Cardiac muscle cell (in vitro differentiated cells and primary cell): ENCODE measurements at regions not wholly inside any gene's neighbourhood (a gene's known extent, or its start where the extent isn't known, plus 50 kb on each side); places are given as distances from the start of the nearest gene placed in this dataset.
"Not testable (repeated sequence)": the region's sequence is repeated elsewhere in the genome, so short reads cannot be mapped to it uniquely, and the experiment has no call there.

ENCODE experiments used
- DNase-seq, 2 donors: peaks; one replicate each; pipeline versions ENCODE4 v3.0.0 to v3.0.0-alpha.2; 2010 to 2017; ENCODE audit warnings: low read depth in 1 of 2, low spot score in 1 of 2
- H3K27ac ChIP-seq: fragments of 200-600 bp; sonication (generic); 2 replicates; pipeline ENCODE4 v1.5.1; 2016
- H3K27me3 ChIP-seq: fragments of 200-600 bp; sonication (generic); 2 replicates; pipeline ENCODE4 v1.6.0; 2016; ENCODE audit warnings: control low read depth
- H3K36me3 ChIP-seq: fragments of 200-600 bp; sonication (generic); 2 replicates; pipeline ENCODE4 v1.5.1; 2016; ENCODE audit warnings: control low read depth
- H3K4me1 ChIP-seq: fragments of 200-600 bp; sonication (generic); 2 replicates; pipeline ENCODE4 v1.8.1; 2017; ENCODE audit warnings: low read depth, mild to moderate bottlenecking, mixed run types
- H3K4me3 ChIP-seq: fragments of 200-600 bp; sonication (generic); 2 replicates; pipeline ENCODE4 v1.5.1; 2016; ENCODE audit warnings: mild to moderate bottlenecking
- H3K9me3 ChIP-seq: fragments of 200-600 bp; sonication (generic); 2 replicates; pipeline ENCODE4 v1.5.1; 2017; ENCODE audit warnings: low read depth, mild to moderate bottlenecking, control low read depth
- TF ChIP-seq, protein P1 (sequence below): IDR thresholded peaks from 2 replicates; pipeline ENCODE4 v1.5.1; 2012; ENCODE audit warnings: low read depth, mild to moderate bottlenecking, low read length

DNA sequence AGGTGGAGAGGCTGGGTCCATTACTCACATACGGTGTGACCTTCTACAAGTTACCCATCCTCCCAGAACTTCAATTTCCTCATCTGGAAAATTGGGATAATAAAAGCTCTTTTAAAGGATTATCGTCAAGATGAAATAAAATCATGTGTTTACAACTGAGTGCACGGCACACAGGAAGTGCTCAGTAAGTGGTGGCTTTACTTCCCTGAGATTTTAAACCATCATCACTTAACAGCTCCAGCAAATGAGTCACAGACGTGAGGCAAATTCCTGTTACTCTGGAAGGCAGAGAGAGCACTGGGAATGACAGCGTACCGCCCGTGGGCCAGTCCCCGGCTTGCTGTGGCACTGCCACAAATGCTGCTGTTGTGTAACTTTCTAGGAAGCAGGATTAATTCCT, 64.1 kb downstream of the MRPL57 start:
- H3K4me1 ChIP-seq: no peaks in the 10 kb centered on the region
- peak in 1 of 2 donors; percentile 59 for DNase-seq
- no peak overlapping the region for H3K4me3 ChIP-seq
- no peaks in the 10 kb centered on the region for H3K9me3 ChIP-seq
- H3K36me3 ChIP-seq: no peaks in the 10 kb centered on the region
- no peaks in the 10 kb centered on the region for H3K27me3 ChIP-seq
- H3K27ac ChIP-seq: no peak overlapping the region
- TF ChIP-seq, protein P1, sequence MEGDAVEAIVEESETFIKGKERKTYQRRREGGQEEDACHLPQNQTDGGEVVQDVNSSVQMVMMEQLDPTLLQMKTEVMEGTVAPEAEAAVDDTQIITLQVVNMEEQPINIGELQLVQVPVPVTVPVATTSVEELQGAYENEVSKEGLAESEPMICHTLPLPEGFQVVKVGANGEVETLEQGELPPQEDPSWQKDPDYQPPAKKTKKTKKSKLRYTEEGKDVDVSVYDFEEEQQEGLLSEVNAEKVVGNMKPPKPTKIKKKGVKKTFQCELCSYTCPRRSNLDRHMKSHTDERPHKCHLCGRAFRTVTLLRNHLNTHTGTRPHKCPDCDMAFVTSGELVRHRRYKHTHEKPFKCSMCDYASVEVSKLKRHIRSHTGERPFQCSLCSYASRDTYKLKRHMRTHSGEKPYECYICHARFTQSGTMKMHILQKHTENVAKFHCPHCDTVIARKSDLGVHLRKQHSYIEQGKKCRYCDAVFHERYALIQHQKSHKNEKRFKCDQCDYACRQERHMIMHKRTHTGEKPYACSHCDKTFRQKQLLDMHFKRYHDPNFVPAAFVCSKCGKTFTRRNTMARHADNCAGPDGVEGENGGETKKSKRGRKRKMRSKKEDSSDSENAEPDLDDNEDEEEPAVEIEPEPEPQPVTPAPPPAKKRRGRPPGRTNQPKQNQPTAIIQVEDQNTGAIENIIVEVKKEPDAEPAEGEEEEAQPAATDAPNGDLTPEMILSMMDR: no peak

DNA sequence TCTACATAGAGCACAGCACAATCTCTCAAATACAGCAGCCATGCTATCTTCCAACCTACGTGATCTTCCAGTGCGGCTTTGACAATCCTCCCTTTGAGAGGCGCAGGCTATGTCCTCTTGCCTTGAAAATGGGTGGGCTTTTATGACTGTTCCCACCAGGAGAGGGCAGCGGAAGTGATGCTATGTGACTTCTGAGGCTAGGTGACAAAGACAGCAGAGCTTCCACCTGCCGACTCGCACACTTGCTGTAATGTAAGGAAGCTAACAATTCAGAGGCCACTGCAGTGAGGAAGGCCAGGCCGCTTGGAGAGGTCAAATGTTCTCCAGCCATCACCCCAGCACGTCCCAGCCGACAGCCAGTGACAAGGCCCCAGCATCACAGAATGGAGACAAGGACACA, 65.8 kb downstream of the MRPL57 start:
- no peak overlapping the region for H3K27ac ChIP-seq
- peak in 1 of 2 donors; percentile 39 for DNase-seq
- TF ChIP-seq, protein P1: no peak
- no peak overlapping the region for H3K4me3 ChIP-seq
- H3K27me3 ChIP-seq: no peaks in the 10 kb centered on the region
- H3K9me3 ChIP-seq: no peaks in the 10 kb centered on the region
- H3K4me1 ChIP-seq: no peaks in the 10 kb centered on the region
- no peaks in the 10 kb centered on the region for H3K36me3 ChIP-seq

DNA sequence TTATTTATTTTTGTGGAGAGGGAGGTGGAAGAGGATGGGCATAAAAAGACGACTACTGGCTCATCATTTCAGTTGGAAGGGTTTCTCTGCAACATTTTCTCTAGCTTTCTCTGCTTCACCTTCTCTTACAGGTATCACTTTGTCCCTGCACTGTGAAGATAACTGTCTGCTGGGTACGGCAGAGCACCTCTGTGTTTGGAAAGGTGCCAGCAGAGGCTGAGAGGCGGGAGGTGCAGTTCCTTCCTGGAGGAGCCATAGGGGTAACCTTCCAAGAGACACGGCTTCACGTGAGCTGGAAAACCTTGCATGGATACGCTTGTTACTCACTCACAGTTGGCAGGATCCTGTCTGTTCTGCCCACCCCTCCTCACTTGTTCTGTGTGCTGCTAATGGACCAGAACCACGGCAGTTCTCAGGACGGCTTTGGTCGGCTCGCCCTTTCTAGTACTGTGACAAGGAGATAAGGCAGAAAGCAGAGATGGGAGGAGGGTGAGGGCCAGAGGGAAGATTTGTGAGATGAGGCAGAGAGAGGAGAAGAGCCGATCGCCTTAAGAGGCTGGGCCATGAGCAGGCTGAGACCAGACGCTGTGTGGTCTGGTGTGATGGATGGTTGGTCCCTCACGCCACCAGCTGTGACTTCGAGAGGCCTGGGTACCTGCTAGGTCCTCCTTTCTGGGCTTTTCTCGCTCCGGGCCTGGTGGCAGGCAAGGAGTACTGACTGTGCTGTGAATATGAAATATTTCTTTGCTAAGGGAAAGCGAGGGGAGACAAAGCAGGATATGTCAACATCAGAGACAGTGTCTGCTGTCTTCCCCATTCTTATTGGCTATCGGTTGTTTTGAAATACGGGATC, 66.8 kb downstream of the MRPL57 start:
- Histone ChIP-seq H3K9me3 (no peaks in the 10 kb centered on the region), H3K27ac (no peak overlapping the region), H3K4me3 (no peak overlapping the region), H3K27me3 (no peaks in the 10 kb centered on the region), H3K4me1 (no peaks in the 10 kb centered on the region), H3K36me3 (no peaks in the 10 kb centered on the region)
- no peak for DNase-seq
- TF ChIP-seq, protein P1: no peak

DNA sequence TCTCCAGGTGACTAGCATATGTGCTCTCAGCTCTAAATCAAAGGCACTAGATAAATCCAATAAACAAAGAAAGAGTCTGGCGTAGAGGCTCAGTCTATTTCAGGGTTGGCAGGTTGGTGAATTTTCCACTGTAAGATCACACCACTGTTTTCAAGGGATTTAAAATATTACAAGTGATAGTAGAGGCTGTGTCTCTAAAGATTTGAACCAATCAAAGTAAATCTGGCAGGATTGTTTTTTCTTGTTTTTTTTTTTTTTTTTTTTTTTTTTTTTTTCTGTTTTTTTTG, 67.4 kb downstream of the MRPL57 start:
- not testable (repeated sequence) for H3K4me3 ChIP-seq, H3K36me3 ChIP-seq, H3K27ac ChIP-seq, H3K4me1 ChIP-seq, H3K27me3 ChIP-seq, DNase-seq, H3K9me3 ChIP-seq

DNA sequence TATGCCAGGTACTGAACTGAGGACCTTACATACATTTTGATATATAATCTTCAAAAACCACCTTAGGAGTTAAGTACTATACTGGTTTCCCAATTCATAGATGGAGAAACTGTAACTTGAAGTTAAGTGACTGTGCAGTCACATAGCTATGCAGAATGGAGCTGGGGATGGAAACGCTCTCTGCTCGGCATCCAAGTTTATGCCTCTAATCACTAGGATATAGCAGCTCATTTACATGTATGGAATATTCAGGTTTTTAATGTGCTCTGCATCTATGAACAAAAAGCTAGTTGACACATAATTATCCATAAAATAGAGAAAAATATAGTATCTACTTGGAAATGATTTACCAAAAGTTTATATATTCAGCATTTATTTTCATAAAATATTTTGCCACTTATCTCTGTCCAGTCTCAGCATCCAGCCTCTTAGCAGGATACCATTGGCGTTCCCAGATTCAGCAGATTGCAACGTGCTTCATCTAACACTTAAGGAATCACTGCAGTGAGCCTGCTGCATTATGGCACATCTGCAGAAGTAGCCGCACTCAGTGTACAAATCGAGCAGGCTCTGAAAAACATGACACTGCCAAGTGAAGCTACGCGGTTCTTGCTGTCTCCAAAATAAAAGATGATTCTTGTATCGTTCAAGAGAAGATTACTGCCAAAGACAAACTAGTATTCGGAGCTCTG, 70.4 kb downstream of the MRPL57 start:
- Histone ChIP-seq H3K9me3 (no peaks in the 10 kb centered on the region), H3K4me3 (no peak overlapping the region), H3K27ac (no peak overlapping the region), H3K27me3 (no peaks in the 10 kb centered on the region), H3K36me3 (no peaks in the 10 kb centered on the region), H3K4me1 (no peaks in the 10 kb centered on the region)
- TF ChIP-seq, protein P1: no peak
- DNase-seq: no peak

DNA sequence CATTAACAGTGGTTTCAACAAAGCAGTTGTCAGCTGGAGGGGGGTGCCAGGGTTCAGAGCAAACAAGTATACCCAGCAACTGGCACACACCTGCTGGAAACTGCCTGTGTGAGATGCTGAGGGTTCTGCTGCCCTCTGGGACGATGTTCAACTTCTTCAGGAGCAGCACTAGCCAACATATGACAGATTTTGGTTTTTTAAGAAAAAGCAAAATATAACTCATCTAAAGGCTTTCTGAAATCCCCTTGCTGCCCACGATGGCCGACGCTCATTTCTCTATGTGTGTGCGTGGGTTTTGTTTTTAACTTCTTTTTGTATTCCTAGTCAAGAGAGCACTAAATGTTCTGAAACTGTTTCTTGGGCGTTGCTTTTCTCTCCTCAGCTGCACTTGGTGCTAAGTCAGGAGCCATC, 79.9 kb downstream of the MRPL57 start:
- DNase-seq: no peak
- Histone ChIP-seq H3K9me3 (no peaks in the 10 kb centered on the region), H3K27me3 (no peaks in the 10 kb centered on the region), H3K36me3 (no peaks in the 10 kb centered on the region), H3K4me1 (no peaks in the 10 kb centered on the region), H3K4me3 (no peak overlapping the region), H3K27ac (no peak overlapping the region)
- TF ChIP-seq, protein P1: no peak
